AG09309 (cell line): ENCODE measurements at regions not wholly inside any gene's neighbourhood (a gene's known extent, or its start where the extent isn't known, plus 50 kb on each side); places are given as distances from the start of the nearest gene placed in this dataset.

Experiments used
- DNase-seq: peaks from one replicate; pipeline ENCODE4 v3.0.0-alpha.2; 2010; ENCODE audit warnings: low read depth
- H3K4me3 ChIP-seq: 2 replicates; pipeline ENCODE4 v1.5.1; 2011; ENCODE audit warnings: mild to moderate bottlenecking, low read depth, low read length, moderate library complexity; ENCODE audit not compliant: control insufficient read depth
- TF ChIP-seq, protein P1 (sequence below): IDR thresholded peaks from 2 replicates; pipeline ENCODE4 v1.5.1; 2011; ENCODE audit warnings: mild to moderate bottlenecking, low read depth, low read length, inconsistent platforms; ENCODE audit not compliant: insufficient read depth, control insufficient read depth; ENCODE audit errors: missing control alignments

DNA sequence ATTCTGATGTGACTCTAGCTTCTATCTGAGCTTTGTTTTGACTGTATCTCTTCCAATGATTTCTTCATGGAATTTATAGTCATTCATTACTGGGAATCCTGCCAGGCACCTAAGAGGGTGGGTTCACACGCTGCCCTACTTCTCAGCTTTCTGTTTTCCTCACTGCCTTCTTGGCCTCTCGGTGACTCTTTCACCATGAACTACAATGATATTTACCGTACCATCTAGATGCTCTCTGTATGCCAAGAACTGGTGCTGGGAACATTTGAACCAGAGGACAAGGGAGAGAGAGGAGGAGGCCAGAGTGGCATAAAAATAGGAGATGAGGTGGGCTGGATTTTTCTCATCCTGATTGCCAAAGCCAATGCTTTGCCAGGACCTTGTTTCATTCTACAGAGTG lies 280.0 kb upstream of the P2RY1 start:
- DNase-seq, result peak; percentile 16
- no peak overlapping the region for H3K4me3 ChIP-seq
- TF ChIP-seq, protein P1, sequence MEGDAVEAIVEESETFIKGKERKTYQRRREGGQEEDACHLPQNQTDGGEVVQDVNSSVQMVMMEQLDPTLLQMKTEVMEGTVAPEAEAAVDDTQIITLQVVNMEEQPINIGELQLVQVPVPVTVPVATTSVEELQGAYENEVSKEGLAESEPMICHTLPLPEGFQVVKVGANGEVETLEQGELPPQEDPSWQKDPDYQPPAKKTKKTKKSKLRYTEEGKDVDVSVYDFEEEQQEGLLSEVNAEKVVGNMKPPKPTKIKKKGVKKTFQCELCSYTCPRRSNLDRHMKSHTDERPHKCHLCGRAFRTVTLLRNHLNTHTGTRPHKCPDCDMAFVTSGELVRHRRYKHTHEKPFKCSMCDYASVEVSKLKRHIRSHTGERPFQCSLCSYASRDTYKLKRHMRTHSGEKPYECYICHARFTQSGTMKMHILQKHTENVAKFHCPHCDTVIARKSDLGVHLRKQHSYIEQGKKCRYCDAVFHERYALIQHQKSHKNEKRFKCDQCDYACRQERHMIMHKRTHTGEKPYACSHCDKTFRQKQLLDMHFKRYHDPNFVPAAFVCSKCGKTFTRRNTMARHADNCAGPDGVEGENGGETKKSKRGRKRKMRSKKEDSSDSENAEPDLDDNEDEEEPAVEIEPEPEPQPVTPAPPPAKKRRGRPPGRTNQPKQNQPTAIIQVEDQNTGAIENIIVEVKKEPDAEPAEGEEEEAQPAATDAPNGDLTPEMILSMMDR, result no peak

- TF ChIP-seq, protein P1, result no peak
- no peak for DNase-seq
- H3K4me3 ChIP-seq, result no peak overlapping the region
Measured at GRCh38 chr3:152555666-152556291, 279.2 kb upstream of the P2RY1 start.

GRCh38 chr3:152556731-152557254 lies 278.1 kb upstream of the P2RY1 start:
- no peak overlapping the region for H3K4me3 ChIP-seq
- TF ChIP-seq, protein P1, result no peak
- no peak for DNase-seq

- no peak for DNase-seq
- H3K4me3 ChIP-seq, result no peak overlapping the region
- TF ChIP-seq, protein P1, result no peak
Measured at GRCh38 chr3:152557302-152557999, 277.5 kb upstream of the P2RY1 start.

DNA sequence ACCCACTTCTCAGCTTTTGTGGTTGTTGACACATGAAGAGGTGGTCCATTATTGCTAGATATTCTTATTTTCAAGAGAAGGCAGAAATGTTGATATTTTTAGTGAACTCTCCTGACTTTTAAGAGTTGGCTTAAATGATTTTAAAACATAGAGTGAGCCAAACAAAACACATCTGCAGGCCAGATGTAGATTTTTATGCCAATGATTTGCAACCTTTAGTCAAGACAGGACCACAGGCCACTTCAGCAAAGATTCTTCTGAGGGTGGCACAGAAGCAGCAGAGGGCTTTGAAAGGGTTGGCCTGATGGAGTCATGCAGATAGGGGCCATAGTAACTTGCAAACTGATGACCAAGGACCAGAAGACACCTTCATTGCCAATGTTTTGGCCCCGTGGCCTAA lies 276.5 kb upstream of the P2RY1 start:
- TF ChIP-seq, protein P1, result no peak
- no peak overlapping the region for H3K4me3 ChIP-seq
- no peak for DNase-seq

- DNase-seq, result no peak
- no peak overlapping the region for H3K4me3 ChIP-seq
- TF ChIP-seq, protein P1, result no peak
Measured at GRCh38 chr3:152559246-152559645, 275.7 kb upstream of the P2RY1 start.

GRCh38 chr3:152564459-152564858 lies 270.5 kb upstream of the P2RY1 start:
- H3K4me3 ChIP-seq, result no peak overlapping the region
- TF ChIP-seq, protein P1, result no peak
- DNase-seq, result no peak
